GM18507 (cell line): ENCODE measurements at regions not wholly inside any gene's neighbourhood (a gene's known extent, or its start where the extent isn't known, plus 50 kb on each side); places are given as distances from the start of the nearest gene placed in this dataset.
A peak's percentile ranks its signal among the peaks of the same experiment; 100 is the strongest.

Experiments
- DNase-seq: peaks from one replicate; pipeline ENCODE4 v3.0.0; 2011; ENCODE audit warnings: low read depth; ENCODE audit not compliant: insufficient read length; ENCODE audit errors: extremely low spot score
- FAIRE-seq: peaks from 2 replicates; lab custom pipeline; 2011; peaks lifted over from hg19 to GRCh38; lab: Jason Lieb, UNC

DNA sequence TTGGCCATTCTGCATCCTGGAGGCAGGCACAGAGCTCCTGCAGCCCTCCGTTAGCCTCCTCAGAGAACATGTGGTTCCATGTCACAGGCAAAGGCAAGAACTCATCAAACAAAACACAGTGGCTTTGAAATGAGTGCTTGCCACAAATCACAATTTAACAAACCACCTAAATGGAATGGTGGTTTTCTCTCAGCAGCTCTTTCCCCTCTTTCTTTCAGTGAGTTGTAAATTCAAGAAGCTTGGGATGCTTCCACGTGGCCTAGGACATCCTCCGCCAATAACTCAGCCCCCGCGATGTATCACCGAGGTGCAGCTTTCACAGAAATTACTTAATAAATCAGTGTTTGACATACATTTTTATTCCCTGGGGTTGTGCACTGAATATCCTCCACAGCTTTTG lies 65.4 kb upstream of the RFC3 start:
- no peak for DNase-seq
- no peak for FAIRE-seq

DNA sequence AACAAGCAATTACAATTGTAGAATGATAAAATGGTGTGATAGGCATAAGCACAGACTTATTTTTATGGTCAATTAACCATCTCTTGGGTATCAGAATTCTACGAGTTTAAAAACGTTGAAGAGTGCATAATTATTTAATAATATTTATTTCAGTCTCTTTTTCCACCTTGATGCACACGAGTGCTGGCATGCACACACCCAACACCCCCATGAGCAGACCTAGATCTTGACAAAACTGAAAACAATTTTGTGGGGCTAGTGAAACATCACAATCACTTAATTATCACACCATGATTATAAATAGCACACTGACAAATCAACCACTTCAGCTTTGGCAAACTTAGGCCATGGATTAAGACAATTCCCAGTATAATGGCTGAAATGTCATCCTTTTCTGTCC lies 61.0 kb upstream of the RFC3 start:
- DNase-seq (no peak), FAIRE-seq (no peak)

DNA sequence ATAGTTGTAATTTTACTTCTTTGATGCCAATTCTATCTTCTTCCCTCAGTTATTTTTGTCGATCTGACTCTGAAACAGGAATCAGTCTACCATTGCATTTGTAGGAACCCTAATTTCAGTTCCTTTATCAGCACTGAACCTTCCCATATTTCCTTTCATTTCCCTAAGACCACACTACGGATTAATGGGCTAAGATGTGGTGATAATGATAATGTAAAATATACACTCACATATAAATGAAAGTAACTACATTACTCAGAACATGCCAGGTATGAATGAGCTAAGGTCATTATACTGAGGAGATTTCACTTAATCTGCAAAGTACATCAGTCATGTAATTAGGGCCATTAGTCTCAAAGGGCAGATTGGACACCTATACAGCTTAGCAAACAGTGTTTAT lies 60.2 kb upstream of the RFC3 start:
- no peak for DNase-seq

DNA sequence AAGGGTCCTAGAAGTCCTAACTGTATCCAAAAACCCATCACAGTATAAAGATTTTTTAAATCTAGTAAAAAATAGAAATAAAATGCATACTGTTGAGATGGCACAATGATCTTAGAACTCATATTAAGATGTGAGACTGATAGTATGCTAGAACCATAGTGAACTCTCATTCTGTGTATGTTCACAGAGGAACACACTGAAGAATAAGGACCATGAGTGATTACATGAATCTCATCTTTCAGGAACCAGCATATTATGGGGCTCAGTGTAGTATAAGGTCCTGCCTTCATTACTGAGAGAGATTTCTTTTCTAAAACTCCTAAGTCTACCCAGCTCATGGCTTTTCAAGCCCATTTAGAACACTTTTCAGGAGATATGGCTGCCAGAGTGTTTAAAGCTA lies 59.8 kb upstream of the RFC3 start:
- no peak for FAIRE-seq

More for the DNA sequence above, 60.2 kb upstream of the RFC3 start:
- FAIRE-seq = peak; percentile 57

DNA sequence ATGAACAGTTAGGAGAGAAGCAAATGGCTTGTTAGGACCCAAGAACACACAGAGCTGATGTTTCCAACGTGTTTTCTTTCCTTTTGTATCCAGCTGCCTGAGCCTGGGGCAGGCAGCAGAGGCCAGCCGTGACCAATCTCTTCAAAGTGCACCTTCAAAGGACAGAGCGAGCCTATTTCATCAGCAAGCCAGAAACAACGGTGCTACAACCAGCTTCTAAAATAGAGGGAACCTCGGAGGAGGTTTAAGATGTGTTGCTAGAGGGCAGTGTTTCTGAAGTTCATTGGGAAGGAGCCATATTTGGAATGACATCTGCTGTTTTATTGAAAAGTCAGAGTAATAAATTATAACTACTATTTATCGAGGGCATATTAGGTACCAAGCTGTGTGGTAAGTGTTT lies 56.2 kb upstream of the RFC3 start:
- DNase-seq = no peak
- FAIRE-seq = no peak

More for the DNA sequence above, 59.8 kb upstream of the RFC3 start:
- DNase-seq = no peak

DNA sequence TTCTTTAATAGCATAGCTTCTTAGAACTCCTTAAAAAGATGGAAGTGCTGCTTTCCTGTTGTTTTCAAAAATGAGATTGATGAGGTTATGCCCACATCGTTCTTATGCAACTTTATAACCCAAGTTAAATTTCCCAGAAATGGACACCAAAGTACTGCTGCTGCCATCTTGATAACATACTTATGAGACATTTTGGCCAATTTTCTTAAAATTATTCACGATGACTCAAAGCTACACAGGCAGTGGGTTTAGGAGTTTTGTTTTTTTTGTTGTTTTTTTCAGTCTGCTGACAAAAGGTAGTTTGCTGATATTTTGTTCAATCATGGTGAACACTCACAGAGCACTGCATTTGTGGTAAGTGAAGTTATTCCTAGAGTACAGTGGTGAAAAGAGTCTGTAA lies 54.9 kb upstream of the RFC3 start:
- DNase-seq (no peak), FAIRE-seq (no peak)

DNA sequence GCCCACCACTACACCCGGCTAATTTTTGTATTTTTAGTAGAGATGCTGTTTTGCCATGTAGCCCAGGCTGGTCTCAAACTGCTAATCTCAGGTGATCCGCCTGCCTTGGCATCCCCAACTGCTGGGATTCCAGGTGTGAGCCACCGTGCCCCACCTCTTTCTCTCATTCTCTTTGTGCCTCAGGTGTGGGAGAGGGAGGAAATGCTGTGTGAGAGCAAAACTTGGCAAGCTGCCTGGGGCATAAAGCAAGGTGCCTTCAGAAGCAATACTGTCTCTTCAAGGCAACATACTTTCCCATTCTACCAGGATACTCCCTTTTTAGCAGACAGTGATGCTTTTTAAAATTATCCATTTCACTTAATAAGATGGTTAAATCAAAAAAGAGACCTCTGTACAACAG lies 53.2 kb upstream of the RFC3 start:
- no peak for FAIRE-seq
- DNase-seq = no peak

DNA sequence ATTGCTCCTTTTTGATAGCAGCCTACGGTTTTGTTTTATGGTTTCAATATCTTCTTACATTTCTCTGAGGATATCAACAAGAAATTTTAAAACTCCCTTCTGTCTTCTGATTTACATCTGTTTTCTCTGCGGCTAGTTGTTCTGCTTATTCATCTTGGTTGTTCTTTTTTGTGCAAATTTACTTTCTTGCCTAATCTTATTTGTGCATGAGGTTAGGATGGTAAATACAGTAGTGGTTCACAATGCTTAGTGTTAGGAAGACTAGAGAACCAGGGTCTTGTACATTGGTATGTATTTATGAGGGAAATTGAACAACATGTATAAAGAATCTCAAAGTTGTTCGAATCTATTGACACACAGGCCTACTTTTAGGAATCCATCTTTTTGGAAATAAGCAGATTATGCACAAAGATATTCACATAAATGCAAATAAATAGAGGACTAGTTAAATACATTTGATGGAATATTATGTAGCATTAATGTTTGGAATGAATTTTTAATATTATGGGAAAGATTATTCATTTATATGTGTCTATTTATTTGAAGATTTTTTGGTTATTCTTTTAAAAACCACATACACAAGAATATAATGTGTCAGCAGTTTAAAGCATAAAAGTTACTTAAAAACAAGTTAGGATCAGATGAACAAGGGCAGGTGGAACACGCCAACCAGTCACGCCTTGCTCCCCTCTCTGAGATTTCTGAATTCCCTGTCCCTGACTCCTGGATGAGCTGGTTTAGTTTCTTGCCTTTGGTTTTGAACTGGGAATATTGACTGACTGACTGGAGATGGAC lies 51.4 kb upstream of the RFC3 start:
- DNase-seq (no peak), FAIRE-seq (peak; percentile 9)

DNA sequence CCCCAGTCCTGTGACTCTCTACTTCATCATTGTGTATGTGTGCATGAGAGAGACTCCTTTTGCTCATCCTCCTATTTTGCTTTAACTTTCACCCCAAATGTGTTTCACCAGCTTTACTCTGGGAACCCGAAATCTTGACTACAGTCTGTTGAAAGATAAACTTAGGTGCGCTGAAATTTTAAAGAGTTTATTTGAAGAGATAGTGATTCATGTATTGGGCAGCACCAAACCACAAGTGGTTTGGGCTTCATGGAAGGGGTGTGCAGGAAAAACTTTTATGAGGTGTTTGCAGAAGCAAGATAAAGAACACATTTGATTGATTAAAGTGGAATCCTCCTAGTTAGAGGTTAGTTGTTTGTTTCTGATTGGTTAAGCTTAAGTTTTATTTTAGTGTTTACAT lies 50.8 kb upstream of the RFC3 start:
- FAIRE-seq (no peak), DNase-seq (no peak)
